Activated CD4-positive, alpha-beta memory T cell treated with anti-CD3 and anti-CD28 coated beads for 36 hours (primary cell): ENCODE measurements at regions not wholly inside any gene's neighbourhood (a gene's known extent, or its start where the extent isn't known, plus 50 kb on each side); places are given as distances from the start of the nearest gene placed in this dataset.

ENCODE experiments used
- CTCF ChIA-PET: fragments of 350-600 bp; sonication (Branson Sonifier 250); formaldehyde crosslinking; loops from one replicate; lab custom pipeline; 2021; ENCODE audit warnings: antibody characterized with exemption, inconsistent platforms; lab: Charles Lee
- POLR2A ChIA-PET: fragments of 350-600 bp; sonication (Branson Sonifier 250); formaldehyde crosslinking; loops from one replicate; lab custom pipeline; 2021; ENCODE audit warnings: antibody characterized with exemption; lab: Charles Lee
- DNase-seq: peaks from one replicate; pipeline ENCODE4 v3.0.0-alpha.2; 2020
- H3K27ac Mint-ChIP-seq: one replicate; pipeline ENCODE4 v1.8.0; 2021; ENCODE audit warnings: mixed read lengths
- H3K27me3 Mint-ChIP-seq: one replicate; pipeline ENCODE4 v1.8.0; 2021; ENCODE audit warnings: mixed read lengths
- H3K36me3 Mint-ChIP-seq: one replicate; pipeline ENCODE4 v1.8.0; 2021; ENCODE audit warnings: mixed read lengths
- H3K4me1 Mint-ChIP-seq: one replicate; pipeline ENCODE4 v1.8.0; 2021; ENCODE audit warnings: low read depth, mixed read lengths
- H3K4me3 Mint-ChIP-seq: one replicate; pipeline ENCODE4 v1.8.0; 2021; ENCODE audit warnings: mild to moderate bottlenecking, mixed read lengths
- H3K9me3 Mint-ChIP-seq: one replicate; pipeline ENCODE4 v1.8.0; 2021; ENCODE audit warnings: mixed read lengths
- intact Hi-C: fragments of 100-400 bp; cut with micrococcal nuclease; formaldehyde crosslinking; loops from one replicate; pipeline ENCODE4 v1.15.1; 2023

DNA sequence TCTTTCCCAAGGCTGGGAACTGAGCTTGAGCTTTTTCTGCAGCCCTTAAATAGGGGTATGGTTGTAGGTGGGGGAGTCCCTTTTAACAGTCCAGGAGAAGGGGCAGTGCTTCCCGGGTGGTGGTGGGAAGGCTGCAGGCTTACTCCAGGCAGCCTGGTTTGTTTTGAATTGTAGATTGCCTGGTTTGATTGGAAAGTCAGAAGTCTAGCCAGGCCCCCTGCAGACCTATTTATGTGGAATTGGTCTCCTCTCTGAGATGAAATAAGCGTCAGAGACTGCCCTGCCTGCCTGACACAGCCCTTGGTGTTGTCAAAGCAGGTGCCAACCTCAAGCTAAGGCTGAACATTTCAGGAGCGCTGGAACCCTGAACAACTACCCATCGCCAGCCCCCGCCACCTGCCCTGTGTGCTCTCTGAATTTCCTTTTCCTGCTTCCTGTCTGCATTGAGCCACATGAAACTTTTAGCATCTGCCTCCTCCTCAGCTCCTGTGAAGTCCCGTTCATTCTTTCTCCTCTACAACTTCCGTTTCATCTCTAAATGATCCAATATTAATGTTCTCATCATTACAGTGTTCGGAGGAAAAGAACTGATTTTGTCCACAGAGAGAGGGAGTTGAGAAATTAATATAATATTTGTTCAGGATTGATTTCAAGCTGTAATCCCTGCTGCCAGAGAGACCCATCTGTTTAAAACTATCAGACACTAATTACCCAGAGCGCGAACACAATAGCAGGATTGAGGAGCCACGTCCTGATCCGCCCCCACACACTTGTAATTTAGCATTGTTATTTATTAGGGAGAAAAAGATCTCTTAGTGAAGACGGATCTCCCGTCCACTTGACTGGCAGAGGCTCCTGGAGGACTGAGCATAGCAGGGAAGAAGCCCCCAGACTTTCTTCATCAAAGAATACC is 136.5 kb downstream of the TRIM29 start:
- CTCF ChIA-PET, result no interaction called here
- Mint-ChIP-seq H3K36me3 (no peaks in the 10 kb centered on the region), H3K4me1 (no peaks in the 10 kb centered on the region), H3K27ac (no peak overlapping the region), H3K4me3 (no peak overlapping the region), H3K9me3 (no peaks in the 10 kb centered on the region), H3K27me3 (peaks cover 16% of the 10 kb centered on the region)
- no peak for DNase-seq
- POLR2A ChIA-PET, result no interaction called here
- intact Hi-C loops, result no loop called here

DNA sequence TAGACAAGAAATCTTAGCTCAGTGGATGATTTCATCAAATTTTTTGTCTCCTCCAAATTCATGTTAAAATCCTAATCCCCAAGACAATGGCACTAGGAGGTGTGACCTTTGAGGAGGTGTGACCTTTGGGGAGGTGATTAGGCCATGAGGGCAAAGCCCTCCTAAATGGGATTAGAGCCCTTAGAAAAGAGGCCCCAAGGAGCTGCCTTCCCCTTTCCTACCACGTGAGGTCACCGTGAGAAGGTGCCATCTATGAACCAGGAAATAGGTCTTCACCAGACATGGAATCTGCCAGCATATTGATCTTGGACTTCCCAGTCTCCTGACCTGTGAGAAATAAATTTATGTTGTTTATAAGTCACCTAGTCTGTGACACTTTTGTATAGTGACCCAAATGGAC is 138.7 kb downstream of the TRIM29 start:
- ChIA-PET POLR2A (no interaction called here), CTCF (no interaction called here)
- no peaks in the 10 kb centered on the region for H3K4me1 Mint-ChIP-seq
- H3K4me3 Mint-ChIP-seq, result no peak overlapping the region
- H3K27me3 Mint-ChIP-seq, result peaks cover 16% of the 10 kb centered on the region
- H3K27ac Mint-ChIP-seq, result no peak overlapping the region
- no peaks in the 10 kb centered on the region for H3K36me3 Mint-ChIP-seq
- no peak for DNase-seq
- H3K9me3 Mint-ChIP-seq, result no peaks in the 10 kb centered on the region
- intact Hi-C loops, result no loop called here

DNA sequence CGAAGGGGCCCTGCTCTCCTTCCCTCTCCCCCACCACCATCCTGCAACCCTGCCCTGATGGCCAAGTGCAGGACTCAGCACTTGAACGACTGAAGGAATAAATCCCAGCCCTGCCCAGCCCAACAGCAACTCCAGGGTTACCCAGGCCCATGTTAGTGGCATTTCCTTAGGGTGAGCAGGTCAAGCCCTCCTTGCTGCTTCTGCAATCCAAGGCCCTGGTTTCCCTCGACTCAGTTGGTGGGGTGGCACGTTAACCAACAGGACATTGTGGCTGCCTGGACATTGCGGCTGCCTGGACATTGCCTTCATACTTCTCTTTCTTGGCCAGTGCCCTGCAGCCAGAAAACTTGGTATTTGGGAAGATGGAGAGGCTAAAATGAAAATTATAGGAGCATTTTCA is 141.4 kb downstream of the TRIM29 start:
- ChIA-PET POLR2A (no interaction called here), CTCF (no interaction called here)
- Mint-ChIP-seq H3K36me3 (no peaks in the 10 kb centered on the region), H3K9me3 (no peaks in the 10 kb centered on the region), H3K4me1 (no peaks in the 10 kb centered on the region), H3K4me3 (no peak overlapping the region), H3K27me3 (peaks cover 12% of the 10 kb centered on the region), H3K27ac (no peak overlapping the region)
- no peak for DNase-seq
- intact Hi-C loops, result no loop called here

DNA sequence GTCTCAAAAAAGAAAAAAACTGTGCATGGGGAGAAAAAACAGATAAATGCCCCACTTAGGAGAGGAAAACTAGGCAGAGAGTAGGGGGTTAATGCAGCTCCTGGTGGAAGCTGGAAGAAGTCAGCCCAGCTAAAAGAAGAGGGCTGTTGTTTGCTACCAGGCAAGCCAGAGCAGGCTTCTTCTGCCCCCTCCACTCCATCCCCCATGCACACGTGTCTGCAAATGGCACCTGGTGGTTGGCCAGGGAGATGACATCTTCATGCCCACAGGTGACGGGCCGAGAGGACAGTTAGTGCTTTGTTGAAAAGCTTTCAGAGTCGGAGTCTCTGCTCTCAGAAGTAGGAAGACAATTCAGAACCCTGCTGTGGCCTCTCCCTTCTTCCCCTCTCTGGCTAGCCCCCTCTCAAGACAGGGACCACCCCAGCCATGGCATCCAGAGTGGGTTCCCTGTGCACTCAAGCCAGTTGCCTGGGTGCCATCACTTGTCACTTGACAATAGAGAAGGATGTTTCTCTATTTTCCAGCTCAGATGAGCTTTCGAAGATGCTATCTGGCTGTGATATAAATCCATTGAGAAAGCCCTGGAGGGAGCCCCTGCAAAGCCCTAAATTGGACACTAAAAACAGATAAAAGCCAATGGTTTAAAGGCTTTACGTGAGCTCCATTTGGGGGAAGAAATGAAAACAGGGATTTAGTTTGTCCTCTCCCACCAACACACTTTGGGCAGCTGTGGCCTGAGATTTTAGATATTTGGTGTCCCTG is 142.0 kb downstream of the TRIM29 start:
- Mint-ChIP-seq H3K9me3 (no peaks in the 10 kb centered on the region), H3K4me3 (no peak overlapping the region), H3K27me3 (peaks cover 10% of the 10 kb centered on the region), H3K36me3 (no peaks in the 10 kb centered on the region), H3K4me1 (no peaks in the 10 kb centered on the region), H3K27ac (no peak overlapping the region)
- DNase-seq, result no peak
- ChIA-PET CTCF (no interaction called here), POLR2A (no interaction called here)
- intact Hi-C loops, result no loop called here

DNA sequence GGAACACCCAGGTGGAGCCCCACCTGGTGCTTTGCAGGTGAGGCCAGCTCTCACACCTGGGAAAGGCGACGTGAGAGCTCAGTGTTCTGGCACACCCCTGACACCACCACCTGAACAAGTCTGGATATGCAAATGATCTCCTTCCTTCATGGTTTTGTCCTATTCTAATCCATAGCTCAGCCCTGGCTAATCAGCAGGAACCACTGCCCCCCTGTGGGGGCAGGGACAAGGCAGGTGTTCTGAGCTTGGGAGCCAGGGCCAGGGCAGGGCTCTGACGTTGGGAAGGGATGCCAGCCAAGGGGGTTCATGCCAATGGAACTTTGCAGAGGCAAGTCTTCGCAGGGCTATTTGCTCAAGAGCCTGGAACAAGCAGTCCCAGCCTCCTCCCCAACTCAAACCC is 144.2 kb downstream of the TRIM29 start:
- ChIA-PET CTCF (interaction anchor here (0.7 kb wide), 1 partner anchor 420 kb away, joined by 3 read pairs; no protein-coding TSS in a partner anchor), POLR2A (no interaction called here)
- no peak overlapping the region for H3K27ac Mint-ChIP-seq

DNA sequence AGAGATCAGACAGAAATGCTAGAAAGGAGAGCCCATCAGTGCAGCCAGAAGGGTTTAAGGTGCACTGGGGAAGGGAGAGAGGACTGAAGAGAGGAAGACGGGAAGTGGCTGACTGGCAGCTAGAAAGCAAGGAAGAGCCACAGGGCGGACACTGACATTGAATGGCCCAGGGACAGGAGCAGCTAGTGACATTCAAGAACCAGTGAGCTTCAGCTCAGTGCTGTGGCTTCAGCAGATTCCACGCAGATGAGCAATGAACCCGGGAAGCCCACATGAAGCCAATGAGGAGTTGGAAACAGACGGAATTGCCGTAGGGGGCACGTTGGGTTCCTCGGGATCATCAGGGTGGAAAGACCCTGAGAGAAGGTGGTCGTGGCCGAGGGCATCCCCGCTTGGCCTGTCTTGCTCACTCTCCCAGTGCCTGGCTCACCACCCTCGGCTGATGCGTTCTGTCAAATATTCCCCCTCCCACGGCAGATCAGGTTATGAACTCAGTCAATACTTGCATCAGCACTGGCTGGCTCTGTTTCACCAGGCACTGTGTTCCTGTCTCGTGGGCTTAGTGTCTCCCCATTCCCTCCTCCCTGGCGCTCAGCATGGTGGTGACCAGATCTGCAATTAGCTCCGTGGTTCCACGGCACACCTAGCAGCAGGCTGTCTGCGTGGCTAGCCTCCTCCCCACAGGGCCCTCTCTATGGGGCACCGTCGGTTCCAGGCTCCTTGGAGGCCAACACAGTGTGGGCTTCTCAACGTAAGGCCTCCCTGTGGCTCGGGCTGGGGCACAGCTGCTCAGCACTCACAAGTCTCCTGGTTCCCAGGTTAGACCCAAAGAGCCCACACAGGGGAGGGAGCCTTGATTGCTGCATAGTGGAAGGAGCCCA is 145.5 kb downstream of the TRIM29 start:
- DNase-seq, result no peak
- Mint-ChIP-seq H3K4me1 (no peaks in the 10 kb centered on the region), H3K27me3 (peaks cover 4% of the 10 kb centered on the region), H3K36me3 (no peaks in the 10 kb centered on the region), H3K4me3 (no peak overlapping the region), H3K9me3 (no peaks in the 10 kb centered on the region), H3K27ac (no peak overlapping the region)
- POLR2A ChIA-PET, result no interaction called here
- intact Hi-C loops, result no loop called here
- CTCF ChIA-PET, result no interaction called here

More for the DNA sequence above, 144.2 kb downstream of the TRIM29 start:
- no peaks in the 10 kb centered on the region for H3K4me1 Mint-ChIP-seq
- no peaks in the 10 kb centered on the region for H3K9me3 Mint-ChIP-seq
- no peaks in the 10 kb centered on the region for H3K36me3 Mint-ChIP-seq
- H3K27me3 Mint-ChIP-seq, result peaks cover 4% of the 10 kb centered on the region
- intact Hi-C loops, result no loop called here
- DNase-seq, result no peak
- H3K4me3 Mint-ChIP-seq, result no peak overlapping the region

DNA sequence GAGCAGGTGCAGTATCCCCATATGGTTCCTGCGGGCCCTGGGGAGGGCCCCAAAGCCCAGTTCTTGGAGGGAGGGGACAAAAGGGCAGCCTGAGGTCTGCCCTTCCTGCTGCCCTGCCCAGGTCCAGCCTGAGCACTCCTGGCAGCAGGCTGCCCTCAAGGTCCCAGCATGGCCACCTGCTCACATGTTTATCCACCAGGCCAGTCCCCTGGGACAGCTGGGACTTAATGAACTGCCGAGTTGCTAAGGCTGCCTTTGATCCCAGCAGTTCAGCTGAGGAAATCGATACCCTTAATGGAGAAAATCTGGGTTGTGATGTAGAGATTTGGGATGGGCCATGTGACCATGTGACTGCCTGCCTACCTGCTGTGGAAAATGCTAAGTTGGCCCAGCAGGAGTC is 146.2 kb downstream of the TRIM29 start:
- CTCF ChIA-PET, result no interaction called here
- H3K9me3 Mint-ChIP-seq, result no peaks in the 10 kb centered on the region
- POLR2A ChIA-PET, result no interaction called here
- peaks cover 4% of the 10 kb centered on the region for H3K27me3 Mint-ChIP-seq
- DNase-seq, result no peak
- no peak overlapping the region for H3K27ac Mint-ChIP-seq
- H3K4me3 Mint-ChIP-seq, result no peak overlapping the region
- no peaks in the 10 kb centered on the region for H3K36me3 Mint-ChIP-seq
- no peaks in the 10 kb centered on the region for H3K4me1 Mint-ChIP-seq
- intact Hi-C loops, result no loop called here

DNA sequence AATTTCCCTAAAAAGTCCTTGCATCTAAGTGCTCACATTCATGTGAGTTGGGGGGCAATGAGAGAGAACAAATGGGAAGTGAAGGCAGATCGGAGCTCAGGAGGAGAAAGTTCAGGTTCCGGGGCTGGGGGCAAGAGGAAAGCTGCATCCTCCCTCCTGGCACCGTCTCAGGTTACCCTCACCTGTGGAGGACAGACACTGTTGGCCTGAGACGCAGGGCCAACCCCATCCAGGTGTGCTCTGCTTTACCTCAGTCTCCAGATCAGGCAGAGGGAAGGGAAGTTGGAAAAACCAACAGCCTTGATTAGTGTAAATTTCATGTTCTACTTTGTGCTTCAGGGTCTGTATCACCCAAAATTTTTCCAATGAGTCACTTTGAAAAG is 146.9 kb downstream of the TRIM29 start:
- H3K27me3 Mint-ChIP-seq, result peaks cover 4% of the 10 kb centered on the region
- no peaks in the 10 kb centered on the region for H3K36me3 Mint-ChIP-seq
- no peaks in the 10 kb centered on the region for H3K9me3 Mint-ChIP-seq
- intact Hi-C loops, result no loop called here
- no peak overlapping the region for H3K4me3 Mint-ChIP-seq
- no peaks in the 10 kb centered on the region for H3K4me1 Mint-ChIP-seq
- no peak overlapping the region for H3K27ac Mint-ChIP-seq
- ChIA-PET POLR2A (no interaction called here), CTCF (no interaction called here)
- DNase-seq, result no peak

DNA sequence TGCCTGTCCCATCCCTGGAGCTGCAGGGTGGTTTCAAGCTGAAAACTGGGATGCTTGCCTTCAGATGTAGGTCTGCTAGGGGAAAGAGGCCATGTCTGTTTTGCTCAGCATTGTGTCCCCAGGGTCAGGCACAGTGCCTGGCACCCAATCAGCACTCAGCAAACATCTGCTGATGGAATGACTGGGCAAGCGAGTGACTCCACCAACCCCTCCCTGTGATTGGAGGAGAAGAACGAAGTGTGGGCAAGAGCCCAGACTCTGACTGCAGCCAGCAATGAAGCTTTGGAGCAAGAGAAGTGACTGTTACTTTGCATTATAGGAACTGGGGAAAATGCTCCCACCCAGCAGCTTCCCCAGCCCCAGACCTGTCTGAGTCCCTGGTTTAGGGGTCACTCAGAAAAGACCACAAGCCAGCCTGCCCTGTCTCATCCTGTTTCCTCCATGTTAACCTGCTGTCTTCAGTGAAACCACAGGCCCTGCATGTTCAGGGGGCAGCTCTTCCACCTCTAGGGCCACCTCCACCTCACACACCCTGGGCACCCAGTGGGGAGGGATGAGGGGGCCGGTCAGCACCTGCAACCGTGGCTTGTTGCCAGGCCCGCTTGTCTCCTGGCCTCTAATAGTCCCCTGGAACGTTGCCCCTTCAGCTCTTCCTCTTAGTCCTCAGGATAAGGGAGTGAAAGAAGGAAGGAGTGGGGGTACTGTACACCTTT is 147.4 kb downstream of the TRIM29 start:
- CTCF ChIA-PET, result no interaction called here
- Mint-ChIP-seq H3K4me3 (no peak overlapping the region), H3K27ac (no peak overlapping the region), H3K4me1 (no peaks in the 10 kb centered on the region), H3K9me3 (no peaks in the 10 kb centered on the region), H3K36me3 (no peaks in the 10 kb centered on the region), H3K27me3 (peaks cover 5% of the 10 kb centered on the region)
- POLR2A ChIA-PET, result no interaction called here
- no peak for DNase-seq
- intact Hi-C loops, result no loop called here

DNA sequence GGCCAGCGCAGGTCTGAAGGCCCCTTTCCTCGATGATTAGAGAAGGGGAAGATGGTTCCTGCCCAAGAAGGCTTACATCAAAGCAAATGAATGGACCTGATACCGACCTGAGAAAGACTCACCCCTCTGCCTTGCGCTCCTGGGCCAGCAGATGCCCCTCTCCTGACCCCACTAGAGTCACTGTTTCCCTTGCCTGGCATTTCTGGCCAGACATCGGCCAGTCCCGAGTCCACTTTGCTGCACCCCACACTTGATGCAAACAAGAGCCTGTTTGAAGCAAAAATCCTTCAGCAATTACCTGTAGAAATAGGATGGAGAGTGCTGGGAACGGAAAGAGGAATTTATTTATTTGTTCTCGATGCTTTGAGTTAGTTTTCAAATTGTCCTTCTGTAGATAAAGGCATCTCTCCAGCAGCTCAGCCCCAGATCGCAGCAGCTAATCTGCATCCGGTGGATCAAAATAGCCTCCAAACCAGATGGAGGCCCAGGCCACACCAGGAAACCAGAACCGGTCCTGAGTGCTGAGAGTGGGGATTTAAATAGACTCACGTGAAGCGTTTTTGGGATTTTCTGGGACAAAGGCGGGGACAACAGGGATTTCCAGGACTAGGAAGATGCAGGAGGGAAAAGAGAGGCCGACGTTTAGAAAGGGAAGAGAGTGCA is 148.6 kb downstream of the TRIM29 start:
- H3K4me1 Mint-ChIP-seq, result no peaks in the 10 kb centered on the region
- no peak overlapping the region for H3K27ac Mint-ChIP-seq
- no peaks in the 10 kb centered on the region for H3K9me3 Mint-ChIP-seq
- ChIA-PET CTCF (no interaction called here), POLR2A (no interaction called here)
- DNase-seq, result no peak
- intact Hi-C loops, result no loop called here
- H3K27me3 Mint-ChIP-seq, result peaks cover 5% of the 10 kb centered on the region
- H3K4me3 Mint-ChIP-seq, result no peak overlapping the region
- no peaks in the 10 kb centered on the region for H3K36me3 Mint-ChIP-seq

DNA sequence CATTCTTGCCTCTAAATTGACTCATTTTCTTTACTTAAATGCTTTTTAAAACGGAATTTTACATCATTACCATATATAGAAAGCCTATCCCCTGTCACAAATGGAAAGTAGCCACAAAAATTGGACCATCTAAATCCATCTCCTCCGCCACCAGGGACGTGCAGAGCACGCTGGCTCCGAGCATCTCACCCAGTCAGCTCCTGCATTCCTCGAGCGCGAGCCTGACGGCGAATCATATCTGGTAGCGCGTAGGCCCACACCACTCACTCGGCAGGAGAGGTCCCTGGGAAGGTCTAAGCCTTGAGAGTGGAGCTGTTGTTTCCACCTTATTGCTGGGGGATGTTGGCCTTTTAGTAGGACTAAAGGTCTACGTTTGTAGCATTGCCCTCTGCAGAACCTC is 152.4 kb downstream of the TRIM29 start:
- H3K4me1 Mint-ChIP-seq, result no peaks in the 10 kb centered on the region

More for the DNA sequence above, 152.4 kb downstream of the TRIM29 start:
- intact Hi-C loops, result no loop called here
- Mint-ChIP-seq H3K9me3 (no peaks in the 10 kb centered on the region), H3K27me3 (peaks cover 5% of the 10 kb centered on the region), H3K27ac (no peak overlapping the region), H3K4me3 (no peak overlapping the region), H3K36me3 (no peaks in the 10 kb centered on the region)
- CTCF ChIA-PET, result no interaction called here
- POLR2A ChIA-PET, result no interaction called here
- DNase-seq, result no peak
